Stimulated activated CD4-positive, alpha-beta T cell treated with anti-CD3 and anti-CD28 coated beads, TNF-alpha, amount 100 ng/mL, for 48 hours (primary cell): ENCODE measurements at regions not wholly inside any gene's neighbourhood (a gene's known extent, or its start where the extent isn't known, plus 50 kb on each side); places are given as distances from the start of the nearest gene placed in this dataset.
"Not testable (repeated sequence)": the region's sequence is repeated elsewhere in the genome, so short reads cannot be mapped to it uniquely, and the experiment has no call there.

Source experiments
- DNase-seq, 3 donors: peaks; one replicate each; pipeline ENCODE4 v3.0.0-alpha.2; 2020; ENCODE audit warnings: low read depth in 3 of 3

GRCh38 chr13:82206241-82206640 is 1676.0 kb downstream of the SLITRK1 start:
- no peak for DNase-seq

- no peak for DNase-seq
Measured at GRCh38 chr13:82202398-82202797, 1679.9 kb downstream of the SLITRK1 start.

GRCh38 chr13:82196087-82196486 is 1686.2 kb downstream of the SLITRK1 start:
- no peak for DNase-seq

GRCh38 chr13:82187227-82187626 is 1695.0 kb downstream of the SLITRK1 start:
- DNase-seq, result no peak

GRCh38 chr13:82176751-82177150 is 1705.5 kb downstream of the SLITRK1 start:
- no peak for DNase-seq

GRCh38 chr13:82165396-82166174 is 1716.7 kb downstream of the SLITRK1 start:
- no peak for DNase-seq

- DNase-seq, result not testable (repeated sequence)
Measured at GRCh38 chr13:82164780-82165395, 1717.4 kb downstream of the SLITRK1 start.

- no peak for DNase-seq
Measured at GRCh38 chr13:82147526-82147925, 1734.7 kb downstream of the SLITRK1 start.

GRCh38 chr13:82136880-82137279 is 1745.4 kb downstream of the SLITRK1 start:
- no peak for DNase-seq

GRCh38 chr13:82129281-82129680 is 1753.0 kb downstream of the SLITRK1 start:
- no peak for DNase-seq

GRCh38 chr13:82118589-82118988 is 1763.7 kb downstream of the SLITRK1 start:
- no peak for DNase-seq

- DNase-seq, result no peak
Measured at GRCh38 chr13:82116422-82116989, 1765.8 kb downstream of the SLITRK1 start.

- DNase-seq, result no peak
Measured at GRCh38 chr13:82115391-82115790, 1766.9 kb downstream of the SLITRK1 start.

- no peak for DNase-seq
Measured at GRCh38 chr13:82096256-82096655, 1755.3 kb upstream of the SPRY2 start.

GRCh38 chr13:82092312-82092711 is 1751.4 kb upstream of the SPRY2 start:
- no peak for DNase-seq

- no peak for DNase-seq
Measured at GRCh38 chr13:82088781-82089180, 1747.9 kb upstream of the SPRY2 start.

- no peak for DNase-seq
Measured at GRCh38 chr13:82076496-82076895, 1735.6 kb upstream of the SPRY2 start.

GRCh38 chr13:82070416-82070815 is 1729.5 kb upstream of the SPRY2 start:
- no peak for DNase-seq

- DNase-seq, result no peak
Measured at GRCh38 chr13:82062772-82063171, 1721.8 kb upstream of the SPRY2 start.

- no peak for DNase-seq
Measured at GRCh38 chr13:82058364-82058763, 1717.4 kb upstream of the SPRY2 start.

GRCh38 chr13:82045316-82045715 is 1704.4 kb upstream of the SPRY2 start:
- not testable (repeated sequence) for DNase-seq

GRCh38 chr13:82036602-82037001 is 1695.7 kb upstream of the SPRY2 start:
- DNase-seq, result no peak

- DNase-seq, result no peak
Measured at GRCh38 chr13:82011355-82011754, 1670.4 kb upstream of the SPRY2 start.
